HUES64 (cell line): ENCODE measurements at regions not wholly inside any gene's neighbourhood (a gene's known extent, or its start where the extent isn't known, plus 50 kb on each side); places are given as distances from the start of the nearest gene placed in this dataset.
"Not testable (repeated sequence)": the region's sequence is repeated elsewhere in the genome, so short reads cannot be mapped to it uniquely, and the experiment has no call there.

Experiments used
- H3K27ac ChIP-seq: 2 replicates; pipeline ENCODE4 v1.7.0; 2013; ENCODE audit warnings: low read depth, low read length, inconsistent platforms
- H3K27me3 ChIP-seq: 2 replicates; pipeline ENCODE4 v1.6.1; 2013; ENCODE audit warnings: mild to moderate bottlenecking, low read length; ENCODE audit not compliant: insufficient read depth
- H3K36me3 ChIP-seq: 2 replicates; pipeline ENCODE4 v1.6.1; 2013; ENCODE audit warnings: mild to moderate bottlenecking, low read length; ENCODE audit not compliant: insufficient read depth
- H3K4me1 ChIP-seq: 2 replicates; pipeline ENCODE4 v1.6.1; 2013; ENCODE audit warnings: mild to moderate bottlenecking, low read length, moderate library complexity; ENCODE audit not compliant: insufficient read depth
- H3K4me3 ChIP-seq: 2 replicates; pipeline ENCODE4 v1.5.1; 2013; ENCODE audit warnings: mild to moderate bottlenecking, low read length, moderate library complexity
- H3K9ac ChIP-seq: 2 replicates; pipeline ENCODE4 v1.6.1; 2013; ENCODE audit warnings: mild to moderate bottlenecking, low read depth, low read length
- H3K9me3 ChIP-seq: 2 replicates; pipeline ENCODE4 v1.6.1; 2013; ENCODE audit warnings: low read depth, low read length; ENCODE audit not compliant: insufficient read depth
- WGBS: fragments of 150-250, 120-280 bp; methylation state at CpG from one replicate; pipeline ENCODE4 v1.1.7; 2013; ENCODE audit warnings: missing lambda C conversion rate; 5-methylcytosine and 5-hydroxymethylcytosine counted together

GRCh38 chr6:156254240-156254639 is 522.9 kb upstream of the ARID1B start:
- Histone ChIP-seq H3K27ac (no peak overlapping the region), H3K4me3 (no peak overlapping the region), H3K36me3 (no peaks in the 10 kb centered on the region), H3K9me3 (no peaks in the 10 kb centered on the region), H3K9ac (no peak overlapping the region), H3K4me1 (no peaks in the 10 kb centered on the region), H3K27me3 (no peaks in the 10 kb centered on the region)
- WGBS: 90% methylated on average over 5 of the region's 5 CpGs

GRCh38 chr6:156250593-156250992 is 526.6 kb upstream of the ARID1B start:
- no peaks in the 10 kb centered on the region for H3K27me3 ChIP-seq
- 94% methylated on average over 5 of the region's 5 CpGs for WGBS
- H3K4me3 ChIP-seq: no peak overlapping the region
- no peak overlapping the region for H3K27ac ChIP-seq
- no peaks in the 10 kb centered on the region for H3K36me3 ChIP-seq
- no peak overlapping the region for H3K9ac ChIP-seq
- H3K4me1 ChIP-seq: no peaks in the 10 kb centered on the region
- no peaks in the 10 kb centered on the region for H3K9me3 ChIP-seq

- Histone ChIP-seq H3K4me1 (peaks cover 14% of the 10 kb centered on the region), H3K27me3 (no peaks in the 10 kb centered on the region), H3K36me3 (no peaks in the 10 kb centered on the region), H3K9me3 (no peaks in the 10 kb centered on the region), H3K4me3 (no peak overlapping the region), H3K27ac (no peak overlapping the region), H3K9ac (no peak overlapping the region)
- 89% methylated on average over 3 of the region's 3 CpGs for WGBS
Measured at GRCh38 chr6:156242206-156242605, 535.0 kb upstream of the ARID1B start.

GRCh38 chr6:156231026-156231765 is 546.0 kb upstream of the ARID1B start:
- no peaks in the 10 kb centered on the region for H3K9me3 ChIP-seq
- H3K36me3 ChIP-seq: no peaks in the 10 kb centered on the region
- no peak overlapping the region for H3K4me3 ChIP-seq
- no peaks in the 10 kb centered on the region for H3K27me3 ChIP-seq
- H3K9ac ChIP-seq: no peak overlapping the region
- H3K4me1 ChIP-seq: no peaks in the 10 kb centered on the region
- WGBS: 95% methylated on average over 8 of the region's 10 CpGs
- H3K27ac ChIP-seq: no peak overlapping the region

GRCh38 chr6:156219973-156220372 is 557.2 kb upstream of the ARID1B start:
- Histone ChIP-seq H3K9ac (no peak overlapping the region), H3K4me3 (no peak overlapping the region), H3K27ac (no peak overlapping the region), H3K36me3 (no peaks in the 10 kb centered on the region), H3K4me1 (no peaks in the 10 kb centered on the region), H3K9me3 (no peaks in the 10 kb centered on the region), H3K27me3 (no peaks in the 10 kb centered on the region)

- Histone ChIP-seq H3K9me3 (0 out of 2 replicates have a peak, but pooled peaks cover 7% of the 10 kb centered on the region), H3K27me3 (no peaks in the 10 kb centered on the region), H3K36me3 (no peaks in the 10 kb centered on the region), H3K4me1 (no peaks in the 10 kb centered on the region), H3K27ac (no peak overlapping the region), H3K4me3 (no peak overlapping the region), H3K9ac (no peak overlapping the region)
- 79% methylated on average over 2 of the region's 3 CpGs for WGBS
Measured at GRCh38 chr6:156205678-156206077, 571.5 kb upstream of the ARID1B start.

GRCh38 chr6:156199182-156199581 is 578.0 kb upstream of the ARID1B start:
- H3K27me3 ChIP-seq: no peaks in the 10 kb centered on the region
- H3K4me3 ChIP-seq: no peak overlapping the region
- 98% methylated on average over 5 of the region's 5 CpGs for WGBS
- no peaks in the 10 kb centered on the region for H3K9me3 ChIP-seq
- no peaks in the 10 kb centered on the region for H3K36me3 ChIP-seq
- H3K27ac ChIP-seq: no peak overlapping the region
- no peaks in the 10 kb centered on the region for H3K4me1 ChIP-seq
- no peak overlapping the region for H3K9ac ChIP-seq

- Histone ChIP-seq H3K27ac (no peak overlapping the region; the same call in 1 of the 2 replicates), H3K4me3 (no peak overlapping the region), H3K36me3 (no peaks in the 10 kb centered on the region), H3K4me1 (no peaks in the 10 kb centered on the region), H3K27me3 (no peaks in the 10 kb centered on the region), H3K9ac (no peak overlapping the region), H3K9me3 (no peaks in the 10 kb centered on the region)
- WGBS: 93% methylated on average over 2 of the region's 2 CpGs
Measured at GRCh38 chr6:156197513-156197912, 579.7 kb upstream of the ARID1B start.

GRCh38 chr6:156194981-156195380 is 582.2 kb upstream of the ARID1B start:
- Histone ChIP-seq H3K4me1 (no peaks in the 10 kb centered on the region), H3K9ac (no peak overlapping the region), H3K9me3 (no peaks in the 10 kb centered on the region), H3K27me3 (no peaks in the 10 kb centered on the region), H3K4me3 (no peak overlapping the region), H3K36me3 (no peaks in the 10 kb centered on the region), H3K27ac (no peak overlapping the region)
- 100% methylated on average over 1 of the region's 2 CpGs for WGBS

GRCh38 chr6:156193381-156193780 is 583.8 kb upstream of the ARID1B start:
- H3K36me3 ChIP-seq: no peaks in the 10 kb centered on the region
- H3K4me3 ChIP-seq: no peak overlapping the region
- H3K9me3 ChIP-seq: no peaks in the 10 kb centered on the region
- no peaks in the 10 kb centered on the region; the same call in 1 of the 2 replicates for H3K27me3 ChIP-seq
- no peak overlapping the region for H3K27ac ChIP-seq
- 95% methylated on average over 3 of the region's 4 CpGs for WGBS
- no peak overlapping the region for H3K9ac ChIP-seq
- peaks cover 12% of the 10 kb centered on the region for H3K4me1 ChIP-seq

GRCh38 chr6:156191895-156192294 is 585.3 kb upstream of the ARID1B start:
- Histone ChIP-seq H3K27me3 (no peaks in the 10 kb centered on the region; the same call in 1 of the 2 replicates), H3K4me3 (no peak overlapping the region), H3K9me3 (no peaks in the 10 kb centered on the region), H3K4me1 (peaks cover 15% of the 10 kb centered on the region), H3K9ac (no peak overlapping the region), H3K27ac (no peak overlapping the region), H3K36me3 (no peaks in the 10 kb centered on the region)
- 97% methylated on average over 3 of the region's 3 CpGs for WGBS

- H3K4me1 ChIP-seq: peaks cover 15% of the 10 kb centered on the region
- not testable (repeated sequence) for H3K4me3 ChIP-seq, H3K9ac ChIP-seq, H3K27ac ChIP-seq, H3K36me3 ChIP-seq, H3K27me3 ChIP-seq, H3K9me3 ChIP-seq
Measured at GRCh38 chr6:156191390-156191789, 585.8 kb upstream of the ARID1B start.
